CD4-positive, alpha-beta memory T cell (primary cell): ENCODE measurements at regions not wholly inside any gene's neighbourhood (a gene's known extent, or its start where the extent isn't known, plus 50 kb on each side); places are given as distances from the start of the nearest gene placed in this dataset.

Experiments used
- CTCF ChIA-PET: fragments of 350-600 bp; sonication (Branson Sonifier 250); formaldehyde crosslinking; loops from one replicate; lab custom pipeline; 2021; ENCODE audit warnings: inconsistent platforms; ENCODE audit not compliant: partially characterized antibody; lab: Charles Lee
- POLR2A ChIA-PET: fragments of 350-600 bp; sonication (Branson Sonifier 250); formaldehyde crosslinking; loops from one replicate; lab custom pipeline; 2021; ENCODE audit not compliant: partially characterized antibody; lab: Charles Lee
- DNase-seq, 5 donors: peaks; one replicate each; pipeline versions ENCODE4 v3.0.0 to v3.0.0-alpha.2; 2020 to 2022; ENCODE audit warnings: mixed read lengths in 1 of 5
- H3K27ac ChIP-seq: one replicate; pipeline ENCODE4 v1.7.0; 2013; ENCODE audit warnings: low read depth, low read length
- H3K27me3 ChIP-seq: 2 replicates; pipeline ENCODE4 v1.7.0; 2013; ENCODE audit warnings: mild to moderate bottlenecking, low read length, moderate library complexity; ENCODE audit not compliant: insufficient read depth
- H3K36me3 ChIP-seq: 2 replicates; pipeline ENCODE4 v1.7.0; 2013; ENCODE audit warnings: mild to moderate bottlenecking, low read length, moderate library complexity; ENCODE audit not compliant: insufficient read depth
- H3K4me1 ChIP-seq: 2 replicates; pipeline ENCODE4 v1.7.0; 2013; ENCODE audit warnings: mild to moderate bottlenecking, low read length, moderate library complexity; ENCODE audit not compliant: insufficient read depth
- H3K4me3 ChIP-seq, 2 donors: one replicate each; pipeline ENCODE4 v1.7.0; 2013; ENCODE audit warnings: low read length in 2 of 2, mild to moderate bottlenecking in 1 of 2
- H3K9me3 ChIP-seq, 2 donors: one replicate each; pipeline ENCODE4 v1.7.0; 2013; ENCODE audit warnings: low read length in 2 of 2, control low read depth in 1 of 2; ENCODE audit not compliant: control insufficient read depth in 1 of 2
- H3K27ac Mint-ChIP-seq, 7 donors: one replicate each; pipeline ENCODE4 v1.8.0; 2020 to 2021; ENCODE audit warnings: mixed read lengths in 7 of 7, mild to moderate bottlenecking in 6 of 7, inconsistent platforms in 3 of 7, moderate library complexity in 3 of 7
- H3K27me3 Mint-ChIP-seq, 2 donors: one replicate each; pipeline ENCODE4 v1.8.0; 2020 to 2021; ENCODE audit warnings: mixed read lengths in 2 of 2
- H3K36me3 Mint-ChIP-seq, 2 donors: one replicate each; pipeline ENCODE4 v1.8.0; 2020 to 2021; ENCODE audit warnings: mixed read lengths in 2 of 2, inconsistent platforms in 1 of 2, mild to moderate bottlenecking in 1 of 2
- H3K4me1 Mint-ChIP-seq, 4 donors: one replicate each; pipeline ENCODE4 v1.8.0; 2020 to 2021; ENCODE audit warnings: mixed read lengths in 4 of 4, mild to moderate bottlenecking in 1 of 4
- H3K4me3 Mint-ChIP-seq, 8 donors: one replicate each; pipeline ENCODE4 v1.8.0; 2020 to 2021; ENCODE audit warnings: mixed read lengths in 8 of 8, mild to moderate bottlenecking in 7 of 8, moderate library complexity in 6 of 8, inconsistent platforms in 3 of 8
- H3K9me3 Mint-ChIP-seq, 8 donors: one replicate each; pipeline ENCODE4 v1.8.0; 2020 to 2021; ENCODE audit warnings: mixed read lengths in 8 of 8, mild to moderate bottlenecking in 5 of 8, inconsistent platforms in 3 of 8, moderate library complexity in 1 of 8
- intact Hi-C: fragments of 100-400 bp; cut with micrococcal nuclease; formaldehyde crosslinking; loops from one replicate; pipeline ENCODE4 v1.15.1; 2023

GRCh38 chr1:201605385-201606010 lies 66.6 kb downstream of the NAV1 start:
- Histone ChIP-seq H3K27ac (no peak overlapping the region), H3K36me3 (no peaks in the 10 kb centered on the region), H3K4me3 (no peak overlapping the region), H3K27me3 (no peaks in the 10 kb centered on the region), H3K9me3 (no peaks in the 10 kb centered on the region), H3K4me1 (no peaks in the 10 kb centered on the region)
- intact Hi-C loops, result no loop called here
- DNase-seq, result no peak
- Mint-ChIP-seq H3K36me3 (no peaks in the 10 kb centered on the region), H3K4me3 (no peak overlapping the region), H3K4me1 (no peaks in the 10 kb centered on the region), H3K9me3 (no peaks in the 10 kb centered on the region), H3K27ac (no peak overlapping the region), H3K27me3 (peaks cover 0 to 1% of the 10 kb centered on the region in 2 donors)
- ChIA-PET CTCF (no interaction called here), POLR2A (no interaction called here)

- POLR2A ChIA-PET, result no interaction called here
Measured at GRCh38 chr1:201606096-201606495, 67.2 kb downstream of the NAV1 start.

GRCh38 chr1:201606623-201607022 lies 67.7 kb downstream of the NAV1 start:
- H3K27ac Mint-ChIP-seq, result no peak overlapping the region
- intact Hi-C loops, result no loop called here
- no peaks in the 10 kb centered on the region for H3K9me3 ChIP-seq
- no peaks in the 10 kb centered on the region for H3K4me1 ChIP-seq
- H3K4me1 Mint-ChIP-seq, result no peaks in the 10 kb centered on the region
- H3K27me3 ChIP-seq, result no peaks in the 10 kb centered on the region
- DNase-seq, result no peak
- no peaks in the 10 kb centered on the region for H3K36me3 Mint-ChIP-seq
- no peak overlapping the region for H3K4me3 ChIP-seq
- no peaks in the 10 kb centered on the region for H3K36me3 ChIP-seq
- peaks cover 0 to 1% of the 10 kb centered on the region in 2 donors for H3K27me3 Mint-ChIP-seq
- no peaks in the 10 kb centered on the region for H3K9me3 Mint-ChIP-seq
- H3K27ac ChIP-seq, result no peak overlapping the region
- H3K4me3 Mint-ChIP-seq, result no peak overlapping the region
- ChIA-PET CTCF (no interaction called here), POLR2A (no interaction called here)

More at GRCh38 chr1:201606096-201606495, 67.2 kb downstream of the NAV1 start:
- no peaks in the 10 kb centered on the region for H3K27me3 ChIP-seq
- Mint-ChIP-seq H3K4me1 (no peaks in the 10 kb centered on the region), H3K9me3 (no peaks in the 10 kb centered on the region), H3K27ac (no peak overlapping the region), H3K27me3 (peaks cover 0 to 1% of the 10 kb centered on the region in 2 donors), H3K4me3 (no peak overlapping the region), H3K36me3 (no peaks in the 10 kb centered on the region)
- no peaks in the 10 kb centered on the region for H3K4me1 ChIP-seq
- H3K4me3 ChIP-seq, result no peak overlapping the region
- no peak overlapping the region for H3K27ac ChIP-seq
- no peak for DNase-seq
- intact Hi-C loops, result no loop called here
- CTCF ChIA-PET, result no interaction called here
- H3K9me3 ChIP-seq, result no peaks in the 10 kb centered on the region
- H3K36me3 ChIP-seq, result no peaks in the 10 kb centered on the region

GRCh38 chr1:201608635-201609395 lies 69.9 kb downstream of the NAV1 start:
- no peak for DNase-seq
- Mint-ChIP-seq H3K36me3 (no peaks in the 10 kb centered on the region), H3K9me3 (peaks cover 0 to 1% (median 0%) of the 10 kb centered on the region in 8 donors), H3K4me1 (no peaks in the 10 kb centered on the region), H3K4me3 (no peak overlapping the region), H3K27me3 (peaks cover 4 to 5% of the 10 kb centered on the region in 2 donors), H3K27ac (no peak overlapping the region)
- intact Hi-C loops, result no loop called here
- H3K4me3 ChIP-seq, result no peak overlapping the region
- H3K9me3 ChIP-seq, result no peaks in the 10 kb centered on the region
- ChIA-PET POLR2A (no interaction called here), CTCF (interaction anchor here (0.8 kb wide), 1 partner anchor 100 kb away, joined by 3 read pairs; no protein-coding TSS in a partner anchor)
- no peaks in the 10 kb centered on the region for H3K36me3 ChIP-seq
- no peaks in the 10 kb centered on the region for H3K27me3 ChIP-seq
- no peaks in the 10 kb centered on the region for H3K4me1 ChIP-seq
- H3K27ac ChIP-seq, result no peak overlapping the region

- CTCF ChIA-PET, result interaction anchor here (0.8 kb wide), 1 partner anchor 16 kb away, joined by 3 read pairs; no protein-coding TSS in a partner anchor
- H3K36me3 Mint-ChIP-seq, result no peaks in the 10 kb centered on the region
- H3K4me3 Mint-ChIP-seq, result no peak overlapping the region
- peaks cover 0 to 1% (median 0%) of the 10 kb centered on the region in 8 donors for H3K9me3 Mint-ChIP-seq
- H3K27me3 Mint-ChIP-seq, result peaks cover 4 to 5% of the 10 kb centered on the region in 2 donors
- no peaks in the 10 kb centered on the region for H3K27me3 ChIP-seq
- H3K36me3 ChIP-seq, result no peaks in the 10 kb centered on the region
- H3K4me1 ChIP-seq, result no peaks in the 10 kb centered on the region
- H3K9me3 ChIP-seq, result no peaks in the 10 kb centered on the region
- no peak overlapping the region for H3K27ac ChIP-seq
- POLR2A ChIA-PET, result no interaction called here
- DNase-seq, result no peak
- H3K27ac Mint-ChIP-seq, result no peak overlapping the region
- no peak overlapping the region for H3K4me3 ChIP-seq
- no peaks in the 10 kb centered on the region for H3K4me1 Mint-ChIP-seq
- intact Hi-C loops, result no loop called here
Measured at GRCh38 chr1:201609661-201610318, 70.9 kb downstream of the NAV1 start.

- Mint-ChIP-seq H3K27me3 (peaks cover 4 to 5% of the 10 kb centered on the region in 2 donors), H3K4me3 (no peak overlapping the region), H3K36me3 (no peaks in the 10 kb centered on the region), H3K9me3 (peaks cover 0 to 1% (median 0%) of the 10 kb centered on the region in 8 donors), H3K27ac (no peak overlapping the region), H3K4me1 (no peaks in the 10 kb centered on the region)
- Histone ChIP-seq H3K27ac (no peak overlapping the region), H3K4me1 (no peaks in the 10 kb centered on the region), H3K9me3 (no peaks in the 10 kb centered on the region), H3K27me3 (no peaks in the 10 kb centered on the region), H3K4me3 (no peak overlapping the region), H3K36me3 (no peaks in the 10 kb centered on the region)
- DNase-seq, result no peak
- intact Hi-C loops, result no loop called here
- ChIA-PET POLR2A (no interaction called here), CTCF (no interaction called here)
Measured at GRCh38 chr1:201610858-201611257, 71.9 kb downstream of the NAV1 start.

- Histone ChIP-seq H3K27me3 (no peaks in the 10 kb centered on the region), H3K4me1 (no peaks in the 10 kb centered on the region), H3K36me3 (no peaks in the 10 kb centered on the region), H3K27ac (no peak overlapping the region), H3K4me3 (no peak overlapping the region), H3K9me3 (no peaks in the 10 kb centered on the region)
- POLR2A ChIA-PET, result no interaction called here
- DNase-seq, result no peak
- Mint-ChIP-seq H3K27ac (no peak overlapping the region), H3K36me3 (no peaks in the 10 kb centered on the region), H3K27me3 (peaks cover 4 to 5% of the 10 kb centered on the region in 2 donors), H3K4me3 (no peak overlapping the region), H3K9me3 (peaks cover 0 to 1% (median 0%) of the 10 kb centered on the region in 8 donors), H3K4me1 (no peaks in the 10 kb centered on the region)
- CTCF ChIA-PET, result no interaction called here
- intact Hi-C loops, result no loop called here
Measured at GRCh38 chr1:201612645-201613044, 73.7 kb downstream of the NAV1 start.
